NCI-H146 treated with DMSO at 0.1 percent for 48 hours (cell line): ENCODE measurements at regions not wholly inside any gene's neighbourhood (a gene's known extent, or its start where the extent isn't known, plus 50 kb on each side); places are given as distances from the start of the nearest gene placed in this dataset.
A peak's percentile ranks its signal among the peaks of the same experiment; 100 is the strongest.

Experiments used
- DNase-seq: peaks from one replicate; lab custom pipeline; 2025; ENCODE audit not compliant: unreplicated experiment; lab: John Stamatoyannopoulos, UW

- no peak for DNase-seq
These were observed 250.7 kb downstream of the TBC1D4 start for GRCh38 chr13:75231235-75231634.

- no peak for DNase-seq
These were observed 255.1 kb downstream of the TBC1D4 start for GRCh38 chr13:75226733-75227435.

- DNase-seq: peak; percentile 55
These were observed 255.9 kb downstream of the TBC1D4 start for GRCh38 chr13:75226092-75226491.

GRCh38 chr13:75225288-75226032, 256.5 kb downstream of the TBC1D4 start:
- no peak for DNase-seq

- no peak for DNase-seq
These were observed 257.8 kb downstream of the TBC1D4 start for GRCh38 chr13:75224053-75224742.

- DNase-seq: no peak
These were observed 259.9 kb downstream of the TBC1D4 start for GRCh38 chr13:75222031-75222430.

- no peak for DNase-seq
These were observed 261.1 kb downstream of the TBC1D4 start for GRCh38 chr13:75220861-75221260.

- no peak for DNase-seq
These were observed 261.8 kb downstream of the TBC1D4 start for GRCh38 chr13:75220238-75220542.

GRCh38 chr13:75219479-75220237, 262.3 kb downstream of the TBC1D4 start:
- DNase-seq: peak; percentile 50

- no peak for DNase-seq
These were observed 264.0 kb downstream of the TBC1D4 start for GRCh38 chr13:75217949-75218348.

GRCh38 chr13:75216038-75216437, 265.9 kb downstream of the TBC1D4 start:
- DNase-seq: no peak

GRCh38 chr13:75214846-75215245, 267.1 kb downstream of the TBC1D4 start:
- no peak for DNase-seq

- DNase-seq: no peak
These were observed 279.0 kb downstream of the TBC1D4 start for GRCh38 chr13:75202981-75203380.

GRCh38 chr13:75197803-75198202, 284.2 kb downstream of the TBC1D4 start:
- no peak for DNase-seq

GRCh38 chr13:75196147-75196837, 285.7 kb downstream of the TBC1D4 start:
- DNase-seq: no peak

- no peak for DNase-seq
These were observed 286.3 kb downstream of the TBC1D4 start for GRCh38 chr13:75195495-75196146.

GRCh38 chr13:75194717-75195462, 287.1 kb downstream of the TBC1D4 start:
- DNase-seq: no peak

- DNase-seq: no peak
These were observed 295.6 kb downstream of the TBC1D4 start for GRCh38 chr13:75186379-75186778.

GRCh38 chr13:75181906-75182305, 300.1 kb downstream of the TBC1D4 start:
- DNase-seq: no peak
